ENCODE measurements at regions not wholly inside any gene's neighbourhood (a gene's known extent, or its start where the extent isn't known, plus 50 kb on each side); places are given as distances from the start of the nearest gene placed in this dataset.
"Not testable (repeated sequence)": the region's sequence is repeated elsewhere in the genome, so short reads cannot be mapped to it uniquely, and the experiment has no call there.

DNA sequence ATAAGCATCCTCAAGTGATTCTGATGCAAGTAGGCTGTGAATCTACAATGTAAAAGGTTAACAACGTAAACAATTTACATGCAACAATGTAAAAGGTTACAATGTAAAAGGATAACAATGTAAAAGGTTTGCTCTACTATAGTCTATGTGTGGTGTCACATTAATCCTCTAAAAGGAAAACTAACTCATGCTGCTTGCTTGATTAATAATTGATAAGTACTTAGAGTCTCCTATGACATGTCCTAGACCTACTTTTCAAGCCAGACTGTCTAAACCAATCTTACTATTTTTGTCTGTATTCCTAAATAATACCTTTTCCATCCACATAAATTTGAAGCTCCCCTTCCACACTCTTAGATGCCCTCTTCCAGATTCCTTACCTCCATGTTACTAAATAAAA, 606.8 kb downstream of the LTN1 start:
- no peaks in the 10 kb centered on the region for H3K27me3 Mint-ChIP-seq (ENCODE audit: insufficient read depth, unreplicated experiment)
- no peaks in the 10 kb centered on the region for H3K9me3 ChIP-seq
- H3K4me3 ChIP-seq (ENCODE audit: low read depth, low read length) = no peak overlapping the region
- no peak overlapping the region for H3K4me3 Mint-ChIP-seq (ENCODE audit: unreplicated experiment)
- H3K4me1 ChIP-seq = peaks cover 7% of the 10 kb centered on the region; the same call in 1 of the 2 replicates
- H3K27ac Mint-ChIP-seq (ENCODE audit: unreplicated experiment) = no peak overlapping the region
- POLR2A ChIA-PET = no interaction called here
- BruUV-seq (replicated peaks) = no TSS peak
- DNase-seq = no peak
- H3K36me3 Mint-ChIP-seq (ENCODE audit: insufficient read depth, unreplicated experiment) = no peaks in the 10 kb centered on the region
- TF ChIP-seq, protein P1, sequence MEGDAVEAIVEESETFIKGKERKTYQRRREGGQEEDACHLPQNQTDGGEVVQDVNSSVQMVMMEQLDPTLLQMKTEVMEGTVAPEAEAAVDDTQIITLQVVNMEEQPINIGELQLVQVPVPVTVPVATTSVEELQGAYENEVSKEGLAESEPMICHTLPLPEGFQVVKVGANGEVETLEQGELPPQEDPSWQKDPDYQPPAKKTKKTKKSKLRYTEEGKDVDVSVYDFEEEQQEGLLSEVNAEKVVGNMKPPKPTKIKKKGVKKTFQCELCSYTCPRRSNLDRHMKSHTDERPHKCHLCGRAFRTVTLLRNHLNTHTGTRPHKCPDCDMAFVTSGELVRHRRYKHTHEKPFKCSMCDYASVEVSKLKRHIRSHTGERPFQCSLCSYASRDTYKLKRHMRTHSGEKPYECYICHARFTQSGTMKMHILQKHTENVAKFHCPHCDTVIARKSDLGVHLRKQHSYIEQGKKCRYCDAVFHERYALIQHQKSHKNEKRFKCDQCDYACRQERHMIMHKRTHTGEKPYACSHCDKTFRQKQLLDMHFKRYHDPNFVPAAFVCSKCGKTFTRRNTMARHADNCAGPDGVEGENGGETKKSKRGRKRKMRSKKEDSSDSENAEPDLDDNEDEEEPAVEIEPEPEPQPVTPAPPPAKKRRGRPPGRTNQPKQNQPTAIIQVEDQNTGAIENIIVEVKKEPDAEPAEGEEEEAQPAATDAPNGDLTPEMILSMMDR (IDR thresholded peaks at IDR 0.05; ENCODE audit: insufficient read depth in 1 of 2, low read depth in 1 of 2, low read length in 1 of 2, severe bottlenecking in 1 of 2, unreplicated experiment in 1 of 2) = no peak
- intact Hi-C loops (cut with micrococcal nuclease; ENCODE audit: unreplicated experiment) = no loop called here
- H3K36me3 ChIP-seq (ENCODE audit: control insufficient read depth, insufficient read depth, low read length) = no peaks in the 10 kb centered on the region
- CTCF ChIA-PET = no interaction called here
- H3K4me1 Mint-ChIP-seq (ENCODE audit: low read depth, unreplicated experiment) = peaks cover 7% of the 10 kb centered on the region
- peaks cover 11% of the 10 kb centered on the region for H3K9me3 Mint-ChIP-seq (ENCODE audit: unreplicated experiment)
- H3K27me3 ChIP-seq (replicated peaks; ENCODE audit: control insufficient read depth, insufficient read depth, low read length) = no peaks in the 10 kb centered on the region

DNA sequence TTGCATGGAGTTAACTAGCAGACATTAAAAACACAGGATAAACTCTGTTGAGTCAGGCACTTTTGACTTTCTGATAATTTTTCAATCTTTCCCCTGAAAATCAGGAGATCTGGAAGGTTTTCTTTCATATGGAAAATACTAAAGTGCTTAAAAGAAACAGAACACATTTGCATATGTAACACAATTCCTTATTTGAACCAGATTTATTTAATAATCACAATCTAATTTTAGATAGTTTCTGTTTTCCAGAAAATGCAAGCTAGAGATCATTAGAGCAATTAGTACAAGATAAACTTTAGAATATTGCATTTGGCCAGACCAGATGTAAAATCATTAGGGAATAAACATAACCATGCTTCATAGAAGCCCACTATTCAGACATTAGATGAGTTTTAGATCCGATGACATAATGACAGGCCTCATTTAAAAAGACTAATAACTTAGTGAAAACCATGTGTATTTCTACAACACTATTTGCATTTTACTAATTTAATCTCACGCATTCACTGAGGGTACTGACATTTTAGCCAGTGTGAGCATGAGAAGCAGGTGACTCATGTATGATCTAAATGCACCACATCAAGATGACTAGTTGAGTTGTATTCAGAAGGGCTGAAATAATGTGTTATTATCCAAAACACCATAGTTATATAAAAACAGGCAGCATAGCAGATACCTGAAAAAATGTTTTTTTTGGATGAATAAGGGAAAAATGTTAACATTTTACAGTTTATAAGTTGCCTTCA, 611.5 kb downstream of the LTN1 start:
- intact Hi-C loops (cut with micrococcal nuclease; ENCODE audit: unreplicated experiment); BruUV-seq (replicated peaks); H3K4me3 Mint-ChIP-seq (ENCODE audit: unreplicated experiment); POLR2A ChIA-PET; H3K9me3 ChIP-seq; DNase-seq; H3K4me1 ChIP-seq; H3K36me3 ChIP-seq (ENCODE audit: control insufficient read depth, insufficient read depth, low read length); H3K27me3 Mint-ChIP-seq (ENCODE audit: insufficient read depth, unreplicated experiment); H3K36me3 Mint-ChIP-seq (ENCODE audit: insufficient read depth, unreplicated experiment); H3K27ac Mint-ChIP-seq (ENCODE audit: unreplicated experiment); CTCF ChIA-PET; H3K27me3 ChIP-seq (replicated peaks; ENCODE audit: control insufficient read depth, insufficient read depth, low read length); H3K4me3 ChIP-seq (ENCODE audit: low read depth, low read length); H3K4me1 Mint-ChIP-seq (ENCODE audit: low read depth, unreplicated experiment): not testable (repeated sequence)
- peaks cover 11% of the 10 kb centered on the region for H3K9me3 Mint-ChIP-seq (ENCODE audit: unreplicated experiment)

DNA sequence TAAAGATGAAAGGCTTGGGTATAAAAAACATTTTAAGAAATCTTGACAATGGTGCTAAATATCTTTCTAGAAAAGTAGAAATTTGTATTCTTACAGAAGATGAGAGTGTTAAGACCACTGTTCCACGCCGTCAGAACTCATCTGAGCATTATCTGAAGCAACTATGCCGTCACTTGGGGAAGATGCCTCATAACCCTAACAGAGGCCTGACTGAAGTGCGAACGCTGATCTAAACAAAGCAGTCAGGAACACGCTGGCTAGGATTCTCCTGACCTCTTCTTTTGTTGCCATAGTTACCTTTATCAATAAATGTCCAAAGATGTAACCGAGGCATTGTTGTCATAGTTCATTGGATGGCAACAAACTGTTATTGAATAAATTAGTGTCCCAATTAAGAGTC, 612.4 kb downstream of the LTN1 start:
- no TSS peak for BruUV-seq (replicated peaks)
- TF ChIP-seq, protein P1 (IDR thresholded peaks at IDR 0.05; ENCODE audit: insufficient read depth in 1 of 2, low read depth in 1 of 2, low read length in 1 of 2, severe bottlenecking in 1 of 2, unreplicated experiment in 1 of 2) = no peak
- H3K4me1 Mint-ChIP-seq (ENCODE audit: low read depth, unreplicated experiment) = no peaks in the 10 kb centered on the region
- intact Hi-C loops (cut with micrococcal nuclease; ENCODE audit: unreplicated experiment) = no loop called here
- Histone ChIP-seq H3K4me3 (ENCODE audit: low read depth, low read length) (no peak overlapping the region), H3K4me1 (peaks cover 9% of the 10 kb centered on the region), H3K36me3 (ENCODE audit: control insufficient read depth, insufficient read depth, low read length) (no peaks in the 10 kb centered on the region), H3K9me3 (no peaks in the 10 kb centered on the region), H3K27me3 (replicated peaks; ENCODE audit: control insufficient read depth, insufficient read depth, low read length) (no peaks in the 10 kb centered on the region)
- POLR2A ChIA-PET = no interaction called here
- no peak for DNase-seq
- H3K36me3 Mint-ChIP-seq (ENCODE audit: insufficient read depth, unreplicated experiment) = no peaks in the 10 kb centered on the region
- peaks cover 11% of the 10 kb centered on the region for H3K9me3 Mint-ChIP-seq (ENCODE audit: unreplicated experiment)
- H3K4me3 Mint-ChIP-seq (ENCODE audit: unreplicated experiment) = no peak overlapping the region
- CTCF ChIA-PET = no interaction called here
- H3K27me3 Mint-ChIP-seq (ENCODE audit: insufficient read depth, unreplicated experiment) = no peaks in the 10 kb centered on the region
- no peak overlapping the region for H3K27ac Mint-ChIP-seq (ENCODE audit: unreplicated experiment)

Data from Caco-2 (cell line).